ENCODE measurements at regions not wholly inside any gene's neighbourhood (a gene's known extent, or its start where the extent isn't known, plus 50 kb on each side); places are given as distances from the start of the nearest gene placed in this dataset.
A peak's percentile ranks its signal among the peaks of the same experiment; 100 is the strongest.

DNA sequence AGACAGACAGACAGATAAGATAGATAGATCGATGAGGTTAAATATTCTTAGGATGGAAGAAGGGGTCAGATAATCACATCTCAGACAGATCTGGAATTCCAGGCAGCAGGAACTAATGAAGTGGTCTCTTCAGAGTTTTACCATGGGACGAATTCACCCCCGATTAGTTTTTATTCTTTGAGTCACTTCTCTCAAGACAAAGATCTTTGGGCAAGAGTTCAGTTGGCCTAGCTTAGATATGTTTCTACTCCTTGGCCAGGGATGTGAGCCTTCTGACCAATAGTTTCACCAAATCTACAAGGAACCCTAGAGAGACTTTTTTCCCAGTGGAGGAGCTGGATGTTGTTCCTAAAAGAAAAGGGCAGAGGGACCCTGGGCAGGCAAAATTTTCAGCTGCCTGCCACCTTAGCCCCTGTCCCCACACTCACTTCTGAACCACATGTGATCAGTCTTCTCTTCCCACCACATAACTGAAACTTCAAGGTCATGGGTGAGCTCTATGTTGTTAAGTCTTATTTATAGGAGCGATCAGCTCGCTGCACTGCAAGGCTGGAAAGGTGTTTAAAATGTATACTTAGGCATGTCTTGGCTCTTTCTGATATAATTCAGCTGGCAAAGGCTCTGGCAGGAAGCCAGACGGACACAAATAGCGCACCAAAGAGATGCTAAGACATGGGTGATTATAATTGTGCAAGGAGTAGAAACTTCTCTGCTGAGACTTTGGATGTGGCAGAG, 132.9 kb downstream of the PALM2AKAP2 start:
- peaks cover 0 to 2% of the 10 kb centered on the region in 2 donors for H3K27me3 ChIP-seq (ENCODE audit: control insufficient read depth in 1 of 2, insufficient read depth in 2 of 2, low read length in 2 of 2)
- H3K9ac ChIP-seq (ENCODE audit: low read length in 2 of 2) = no peak overlapping the region
- no peaks in the 10 kb centered on the region for H3K36me3 ChIP-seq (ENCODE audit: control insufficient read depth in 2 of 2, insufficient read depth in 2 of 2, low read length in 2 of 2)
- H3K9me3 ChIP-seq (ENCODE audit: control insufficient read depth in 2 of 2, low read length in 2 of 2) = no peaks in the 10 kb centered on the region
- H3K27ac ChIP-seq (ENCODE audit: low read length) = peak overlapping the region; percentile 31
- H3K4me3 ChIP-seq (ENCODE audit: low read length in 2 of 2) = no peak overlapping the region
- peaks cover 15% of the 10 kb centered on the region for H3K4me1 ChIP-seq (ENCODE audit: control insufficient read depth, insufficient read depth, low read length)

DNA sequence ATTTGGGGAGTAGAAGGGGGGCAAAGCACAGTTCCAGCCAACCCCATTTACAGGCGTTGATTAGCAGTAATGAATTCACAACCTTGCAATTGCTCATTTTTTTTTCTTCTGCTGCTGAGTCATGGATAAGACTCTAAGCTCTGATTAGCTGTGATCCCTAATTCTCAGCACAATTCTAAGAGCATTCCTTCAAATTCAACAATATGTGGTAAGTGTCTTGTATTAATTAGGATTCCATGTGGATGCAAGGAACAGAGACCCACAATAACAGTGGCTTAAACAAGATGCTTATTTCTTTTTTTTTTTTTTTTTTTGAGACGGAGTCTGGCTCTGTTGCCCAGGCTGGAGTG, 133.4 kb downstream of the PALM2AKAP2 start:
- no peak overlapping the region for H3K27ac ChIP-seq (ENCODE audit: low read length)
- no peak overlapping the region for H3K4me3 ChIP-seq (ENCODE audit: low read length in 2 of 2)
- H3K4me1 ChIP-seq (ENCODE audit: control insufficient read depth, insufficient read depth, low read length) = peaks cover 21% of the 10 kb centered on the region
- peaks cover 0 to 2% of the 10 kb centered on the region in 2 donors for H3K27me3 ChIP-seq (ENCODE audit: control insufficient read depth in 1 of 2, insufficient read depth in 2 of 2, low read length in 2 of 2)
- H3K9ac ChIP-seq (ENCODE audit: low read length in 2 of 2) = no peak overlapping the region
- no peaks in the 10 kb centered on the region for H3K9me3 ChIP-seq (ENCODE audit: control insufficient read depth in 2 of 2, low read length in 2 of 2)
- no peaks in the 10 kb centered on the region for H3K36me3 ChIP-seq (ENCODE audit: control insufficient read depth in 2 of 2, insufficient read depth in 2 of 2, low read length in 2 of 2)

DNA sequence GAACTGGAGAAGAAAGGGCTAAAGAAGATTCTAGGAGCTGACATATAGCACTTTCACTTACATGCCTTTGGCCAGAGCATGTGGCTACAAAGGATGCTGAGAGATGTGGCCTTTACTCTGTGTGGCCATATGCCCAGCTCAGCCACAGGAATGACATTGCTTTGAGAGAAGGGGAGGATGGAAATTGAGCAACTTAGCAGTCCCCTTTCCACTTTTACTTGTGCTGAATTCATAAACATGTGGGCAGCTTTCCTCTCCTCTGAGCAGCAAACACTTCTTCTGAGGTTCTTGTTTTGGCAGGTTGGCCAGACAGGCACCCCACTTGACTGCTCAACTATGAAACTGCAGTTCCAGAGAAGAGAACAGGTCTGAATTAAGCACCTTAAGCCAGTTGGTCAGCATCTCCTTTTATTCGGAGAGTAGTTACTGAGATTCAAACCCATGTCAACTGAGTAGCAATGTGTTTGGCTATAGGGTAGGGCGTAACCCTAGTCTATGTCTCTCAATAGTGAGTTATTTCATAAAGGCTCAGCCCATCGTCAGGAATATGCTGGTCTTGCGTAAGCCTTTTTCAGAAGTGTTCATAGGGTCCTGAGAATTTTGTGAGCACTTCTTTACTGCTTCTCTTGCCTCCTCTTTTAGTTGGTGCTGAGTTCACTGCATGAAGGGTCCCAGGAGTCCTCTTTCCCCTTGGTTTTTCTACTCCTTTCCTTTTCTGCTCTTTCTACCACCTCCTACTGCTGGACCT, 134.5 kb downstream of the PALM2AKAP2 start:
- Histone ChIP-seq H3K4me3 (ENCODE audit: low read length in 2 of 2) (no peak overlapping the region), H3K27ac (ENCODE audit: low read length) (no peak overlapping the region), H3K4me1 (ENCODE audit: control insufficient read depth, insufficient read depth, low read length) (peaks cover 26% of the 10 kb centered on the region), H3K27me3 (ENCODE audit: control insufficient read depth in 1 of 2, insufficient read depth in 2 of 2, low read length in 2 of 2) (peaks cover 0 to 2% of the 10 kb centered on the region in 2 donors), H3K36me3 (ENCODE audit: control insufficient read depth in 2 of 2, insufficient read depth in 2 of 2, low read length in 2 of 2) (no peaks in the 10 kb centered on the region), H3K9me3 (ENCODE audit: control insufficient read depth in 2 of 2, low read length in 2 of 2) (no peaks in the 10 kb centered on the region), H3K9ac (ENCODE audit: low read length in 2 of 2) (no peak overlapping the region)

DNA sequence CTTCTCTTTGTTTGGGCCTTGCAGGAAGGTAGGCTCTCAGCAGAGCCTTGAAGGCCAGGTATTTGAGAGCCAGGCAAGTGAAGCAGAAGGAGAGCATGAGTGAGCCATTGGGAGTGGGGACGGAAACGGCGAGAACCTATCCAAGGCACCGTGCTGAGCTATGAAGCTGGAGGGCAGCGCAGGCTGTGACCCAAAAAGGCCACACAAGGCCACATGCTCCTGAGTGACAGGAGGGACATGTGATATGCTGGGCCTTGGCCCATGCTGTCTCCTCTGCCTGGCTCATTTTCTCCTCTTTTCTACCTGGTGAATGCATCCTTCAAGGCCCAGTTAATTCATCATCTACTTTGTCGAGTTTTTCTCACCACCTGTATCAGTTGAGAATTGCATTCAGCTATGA, 136.3 kb downstream of the PALM2AKAP2 start:
- Histone ChIP-seq H3K27me3 (ENCODE audit: control insufficient read depth in 1 of 2, insufficient read depth in 2 of 2, low read length in 2 of 2) (peaks cover 0 to 2% of the 10 kb centered on the region in 2 donors), H3K4me3 (ENCODE audit: low read length in 2 of 2) (no peak overlapping the region), H3K36me3 (ENCODE audit: control insufficient read depth in 2 of 2, insufficient read depth in 2 of 2, low read length in 2 of 2) (no peaks in the 10 kb centered on the region), H3K9me3 (ENCODE audit: control insufficient read depth in 2 of 2, low read length in 2 of 2) (no peaks in the 10 kb centered on the region), H3K27ac (ENCODE audit: low read length) (no peak overlapping the region), H3K9ac (ENCODE audit: low read length in 2 of 2) (no peak overlapping the region), H3K4me1 (ENCODE audit: control insufficient read depth, insufficient read depth, low read length) (peaks cover 23% of the 10 kb centered on the region)

DNA sequence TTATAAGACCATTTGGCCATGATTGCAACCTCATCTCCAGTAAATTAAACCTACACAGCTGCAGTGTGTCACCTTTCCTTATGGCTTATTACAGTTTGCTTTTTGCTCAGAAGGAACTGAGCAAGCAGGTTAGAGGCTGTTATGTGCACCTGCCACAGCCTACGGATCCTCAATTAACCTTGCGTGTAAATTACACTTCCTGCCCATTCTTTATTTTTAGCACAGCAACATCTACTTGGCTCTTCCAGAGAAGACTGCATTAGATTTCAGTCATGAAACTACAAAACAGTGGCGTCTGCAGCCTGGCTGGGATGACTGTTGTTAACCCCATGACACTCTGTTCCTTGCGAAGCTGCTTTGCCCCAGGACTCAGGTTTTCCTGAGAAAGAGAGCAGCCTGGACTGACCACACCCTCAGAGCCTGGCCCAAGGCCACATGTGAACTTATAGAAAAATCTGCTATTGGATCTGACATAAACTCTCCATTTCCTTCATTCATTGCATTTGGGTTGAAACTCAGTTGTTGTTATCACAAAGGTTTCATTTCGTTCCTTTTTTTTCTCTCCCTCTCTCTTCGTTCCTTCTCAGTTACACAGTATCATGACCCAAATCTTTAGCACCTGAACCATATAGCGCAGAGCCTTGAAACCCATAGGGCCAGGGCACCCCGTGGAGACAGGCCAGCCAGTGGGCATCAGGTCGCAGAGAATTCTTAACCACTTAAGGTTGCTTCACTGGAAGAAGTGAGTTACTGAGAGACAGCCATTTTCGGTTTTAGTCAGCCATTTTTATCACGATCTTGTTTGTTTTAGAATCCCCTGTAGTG, 138.6 kb downstream of the PALM2AKAP2 start:
- no peaks in the 10 kb centered on the region for H3K36me3 ChIP-seq (ENCODE audit: control insufficient read depth in 2 of 2, insufficient read depth in 2 of 2, low read length in 2 of 2)
- H3K27me3 ChIP-seq (ENCODE audit: control insufficient read depth in 1 of 2, insufficient read depth in 2 of 2, low read length in 2 of 2) = peaks cover 0 to 2% of the 10 kb centered on the region in 2 donors
- no peaks in the 10 kb centered on the region for H3K9me3 ChIP-seq (ENCODE audit: control insufficient read depth in 2 of 2, low read length in 2 of 2)
- H3K9ac ChIP-seq (ENCODE audit: low read length in 2 of 2) = peak overlapping the region in 1 of 2 donors; percentile 17
- no peak overlapping the region for H3K27ac ChIP-seq (ENCODE audit: low read length)
- H3K4me1 ChIP-seq (ENCODE audit: control insufficient read depth, insufficient read depth, low read length) = peaks cover 19% of the 10 kb centered on the region
- H3K4me3 ChIP-seq (ENCODE audit: low read length in 2 of 2) = peak overlapping the region in 1 of 2 donors; percentile 1

DNA sequence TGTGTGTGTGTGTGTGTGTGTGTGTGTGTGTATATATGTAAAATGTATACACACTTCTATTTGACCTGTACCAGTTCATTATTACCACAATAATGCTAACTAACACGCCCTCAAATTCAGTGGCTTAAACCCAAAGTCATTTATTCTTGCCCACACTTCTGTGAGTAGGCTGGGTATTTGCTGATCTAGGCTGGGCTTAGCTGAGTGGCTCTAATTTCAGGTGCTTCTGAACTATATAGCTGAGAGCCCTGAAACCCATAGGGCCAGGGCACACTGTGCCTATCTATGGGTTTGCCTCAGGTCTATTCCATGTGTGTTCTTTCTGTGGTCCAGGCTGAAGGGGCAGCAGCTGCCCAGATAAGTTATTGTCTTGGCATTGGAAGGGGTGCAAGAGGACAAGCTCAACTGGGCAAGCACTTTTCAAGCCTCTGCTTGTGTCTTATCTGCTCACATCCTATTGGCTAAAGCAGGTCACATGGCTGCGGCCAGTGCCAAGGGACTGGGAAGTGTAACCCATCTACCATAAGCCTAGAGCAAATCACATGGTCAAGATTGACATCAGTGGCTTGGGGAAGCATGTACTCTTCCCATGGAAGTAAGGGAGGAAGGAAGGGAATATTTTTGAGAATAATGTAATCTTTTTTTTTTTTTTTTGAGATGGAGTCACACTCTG, 139.9 kb downstream of the PALM2AKAP2 start:
- H3K4me3 ChIP-seq (ENCODE audit: low read length in 2 of 2) = no peak overlapping the region
- H3K9me3 ChIP-seq (ENCODE audit: control insufficient read depth in 2 of 2, low read length in 2 of 2) = no peaks in the 10 kb centered on the region
- no peak overlapping the region for H3K27ac ChIP-seq (ENCODE audit: low read length)
- no peak overlapping the region for H3K9ac ChIP-seq (ENCODE audit: low read length in 2 of 2)
- peaks cover 0 to 2% of the 10 kb centered on the region in 2 donors for H3K27me3 ChIP-seq (ENCODE audit: control insufficient read depth in 1 of 2, insufficient read depth in 2 of 2, low read length in 2 of 2)
- peaks cover 16% of the 10 kb centered on the region for H3K4me1 ChIP-seq (ENCODE audit: control insufficient read depth, insufficient read depth, low read length)
- H3K36me3 ChIP-seq (ENCODE audit: control insufficient read depth in 2 of 2, insufficient read depth in 2 of 2, low read length in 2 of 2) = no peaks in the 10 kb centered on the region

DNA sequence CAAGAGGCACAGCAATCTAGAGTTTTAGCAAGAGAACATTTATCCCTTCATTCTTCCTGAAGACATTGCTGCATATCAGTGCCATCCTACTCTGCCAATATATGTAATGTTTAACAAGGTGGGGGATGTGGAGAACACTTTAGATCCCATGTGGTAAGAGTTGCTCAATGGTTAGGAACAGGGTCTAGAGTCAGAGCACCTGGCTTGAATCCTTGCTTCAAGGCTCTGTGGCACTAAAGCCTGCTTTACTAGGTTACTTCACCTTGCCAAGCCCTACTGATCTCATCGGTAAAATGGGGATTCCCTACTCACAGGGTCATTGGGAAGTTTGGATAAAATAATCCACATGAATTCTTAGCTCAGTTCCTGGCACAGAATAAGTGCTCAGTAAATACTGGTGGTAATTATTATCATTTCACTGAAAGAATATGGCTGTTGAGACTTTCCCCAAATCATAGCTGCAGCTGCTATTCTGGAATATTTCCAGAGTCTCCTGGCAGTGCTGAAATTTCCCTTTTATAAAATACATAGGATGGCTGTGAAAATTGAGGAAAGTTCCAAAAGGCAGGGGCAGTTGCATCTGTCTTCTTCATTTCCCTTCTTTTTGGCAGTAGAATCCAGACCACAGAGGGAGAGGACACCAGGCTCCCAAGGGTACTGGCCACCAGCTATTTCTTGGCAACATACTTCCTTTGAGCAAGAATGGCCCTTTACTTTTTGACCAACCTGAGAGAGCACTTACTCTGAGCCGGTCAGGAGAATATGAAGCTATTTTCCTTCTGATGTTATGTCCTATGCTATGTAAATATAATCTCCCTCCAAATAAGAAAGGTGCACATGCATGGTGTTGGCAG, 142.8 kb downstream of the PALM2AKAP2 start:
- H3K9me3 ChIP-seq (ENCODE audit: control insufficient read depth in 2 of 2, low read length in 2 of 2) = no peaks in the 10 kb centered on the region
- no peak overlapping the region for H3K9ac ChIP-seq (ENCODE audit: low read length in 2 of 2)
- peaks cover 14% of the 10 kb centered on the region for H3K4me1 ChIP-seq (ENCODE audit: control insufficient read depth, insufficient read depth, low read length)
- no peak overlapping the region for H3K27ac ChIP-seq (ENCODE audit: low read length)
- H3K27me3 ChIP-seq (ENCODE audit: control insufficient read depth in 1 of 2, insufficient read depth in 2 of 2, low read length in 2 of 2) = no peaks in the 10 kb centered on the region
- no peaks in the 10 kb centered on the region for H3K36me3 ChIP-seq (ENCODE audit: control insufficient read depth in 2 of 2, insufficient read depth in 2 of 2, low read length in 2 of 2)
- no peak overlapping the region for H3K4me3 ChIP-seq (ENCODE audit: low read length in 2 of 2)

DNA sequence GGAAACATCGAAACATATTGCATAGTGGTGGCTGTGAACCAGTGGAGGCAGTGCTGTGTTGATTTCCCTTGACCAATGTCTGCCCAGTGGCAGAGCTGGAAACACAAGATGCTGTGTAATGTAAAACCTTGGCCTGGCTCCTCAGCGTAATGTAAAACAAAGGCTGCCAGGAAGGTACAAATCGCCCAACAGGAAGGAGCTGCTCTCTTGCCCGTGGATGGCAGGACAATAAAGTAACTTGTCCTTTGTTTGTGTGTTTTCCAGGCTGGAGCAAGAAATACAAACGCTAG, 143.4 kb downstream of the PALM2AKAP2 start:
- no peak overlapping the region for H3K27ac ChIP-seq (ENCODE audit: low read length)
- H3K9me3 ChIP-seq (ENCODE audit: control insufficient read depth in 2 of 2, low read length in 2 of 2) = no peaks in the 10 kb centered on the region
- no peaks in the 10 kb centered on the region for H3K36me3 ChIP-seq (ENCODE audit: control insufficient read depth in 2 of 2, insufficient read depth in 2 of 2, low read length in 2 of 2)
- no peak overlapping the region for H3K9ac ChIP-seq (ENCODE audit: low read length in 2 of 2)
- no peaks in the 10 kb centered on the region for H3K27me3 ChIP-seq (ENCODE audit: control insufficient read depth in 1 of 2, insufficient read depth in 2 of 2, low read length in 2 of 2)
- peaks cover 8% of the 10 kb centered on the region for H3K4me1 ChIP-seq (ENCODE audit: control insufficient read depth, insufficient read depth, low read length)
- H3K4me3 ChIP-seq (ENCODE audit: low read length in 2 of 2) = no peak overlapping the region

DNA sequence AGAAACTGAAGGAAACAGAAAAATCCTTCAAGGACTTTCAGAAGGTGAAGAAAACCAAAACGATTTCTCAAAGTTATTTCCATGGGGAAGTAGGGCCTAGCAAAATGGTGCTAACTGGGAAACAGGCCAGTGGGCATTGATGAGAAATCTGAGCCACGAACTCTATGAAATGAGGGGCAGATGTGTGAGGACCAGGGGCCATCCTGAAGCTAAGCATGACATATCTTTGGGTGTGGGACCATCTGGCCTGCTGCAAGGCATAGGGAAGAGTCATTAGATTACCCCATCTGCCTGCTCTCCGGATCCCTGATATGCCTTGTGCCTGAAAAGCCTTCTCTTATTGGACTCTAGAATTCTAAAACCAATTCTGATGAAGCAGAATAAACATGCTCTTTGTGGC, 143.8 kb downstream of the PALM2AKAP2 start:
- Histone ChIP-seq H3K9ac (ENCODE audit: low read length in 2 of 2) (no peak overlapping the region), H3K27me3 (ENCODE audit: control insufficient read depth in 1 of 2, insufficient read depth in 2 of 2, low read length in 2 of 2) (no peaks in the 10 kb centered on the region), H3K36me3 (ENCODE audit: control insufficient read depth in 2 of 2, insufficient read depth in 2 of 2, low read length in 2 of 2) (no peaks in the 10 kb centered on the region), H3K4me1 (ENCODE audit: control insufficient read depth, insufficient read depth, low read length) (peaks cover 4% of the 10 kb centered on the region), H3K9me3 (ENCODE audit: control insufficient read depth in 2 of 2, low read length in 2 of 2) (no peaks in the 10 kb centered on the region), H3K27ac (ENCODE audit: low read length) (no peak overlapping the region), H3K4me3 (ENCODE audit: low read length in 2 of 2) (no peak overlapping the region)

DNA sequence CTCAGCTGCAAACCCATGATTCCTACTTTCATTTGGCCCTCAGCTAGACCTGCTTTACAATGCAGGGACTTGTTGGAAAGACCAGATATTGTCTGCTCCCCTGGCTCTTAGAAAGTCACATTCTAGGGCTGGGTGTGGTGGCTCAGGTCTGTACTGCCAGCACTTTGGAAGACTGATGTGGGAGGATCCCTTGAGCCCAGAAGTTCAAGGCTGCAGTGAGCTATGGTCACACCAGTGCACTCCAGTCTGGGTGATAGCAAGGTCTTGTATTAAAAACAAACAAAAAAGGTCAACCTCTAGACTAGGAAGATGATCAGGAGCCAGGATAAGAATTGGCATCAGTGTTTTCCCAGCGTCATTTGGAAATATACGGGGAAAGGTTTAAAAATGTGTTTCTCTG, 145.8 kb downstream of the PALM2AKAP2 start:
- Histone ChIP-seq H3K4me3 (ENCODE audit: low read length in 2 of 2) (no peak overlapping the region), H3K9me3 (ENCODE audit: control insufficient read depth in 2 of 2, low read length in 2 of 2) (no peaks in the 10 kb centered on the region), H3K9ac (ENCODE audit: low read length in 2 of 2) (no peak overlapping the region), H3K27me3 (ENCODE audit: control insufficient read depth in 1 of 2, insufficient read depth in 2 of 2, low read length in 2 of 2) (no peaks in the 10 kb centered on the region), H3K27ac (ENCODE audit: low read length) (no peak overlapping the region), H3K36me3 (ENCODE audit: control insufficient read depth in 2 of 2, insufficient read depth in 2 of 2, low read length in 2 of 2) (no peaks in the 10 kb centered on the region), H3K4me1 (ENCODE audit: control insufficient read depth, insufficient read depth, low read length) (peaks cover 4% of the 10 kb centered on the region)

All from stomach smooth muscle (tissue), 2 donors.